ENCODE measurements at regions not wholly inside any gene's neighbourhood (a gene's known extent, or its start where the extent isn't known, plus 50 kb on each side); places are given as distances from the start of the nearest gene placed in this dataset.

GRCh38 chr6:119683031-119683430, 333.5 kb upstream of the MAN1A1 start:
- no peak for TF ChIP-seq CTCF (conservative IDR thresholded peaks at IDR 0.05; ENCODE audit: low read depth, low read length)
- no peak for TF ChIP-seq EZH2 (IDR thresholded peaks at IDR 0.05; ENCODE audit: borderline replicate concordance, low read depth, low read length, poor library complexity, severe bottlenecking)
